ENCODE measurements at regions not wholly inside any gene's neighbourhood (a gene's known extent, or its start where the extent isn't known, plus 50 kb on each side); places are given as distances from the start of the nearest gene placed in this dataset.
"Not testable (repeated sequence)": the region's sequence is repeated elsewhere in the genome, so short reads cannot be mapped to it uniquely, and the experiment has no call there.

DNA sequence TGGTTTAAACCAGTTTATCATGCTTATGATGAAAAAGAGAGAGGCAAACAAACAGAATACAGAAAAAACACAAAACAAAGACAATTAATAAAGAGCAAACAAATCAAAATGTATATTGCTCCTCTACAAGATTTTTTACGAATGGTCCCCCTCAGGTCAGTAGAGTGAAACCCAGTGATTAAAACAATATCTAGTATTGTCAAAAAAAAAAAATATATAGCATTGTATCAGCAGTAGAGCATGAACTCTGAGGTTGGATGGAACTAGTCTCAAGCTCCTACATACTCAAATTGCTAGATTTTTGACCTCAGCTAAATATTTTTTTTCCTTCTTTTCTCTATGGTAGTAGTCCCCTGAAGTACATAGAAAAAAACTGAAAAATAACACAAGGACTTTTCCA is 290.3 kb upstream of the LUZP2 start:
- no peaks in the 10 kb centered on the region for H3K27me3 ChIP-seq (ENCODE audit: control insufficient read depth in 3 of 3, insufficient read depth in 3 of 3, low read length in 2 of 3)
- H3K9ac ChIP-seq (ENCODE audit: insufficient read depth in 1 of 2, low read length in 2 of 2): no peak overlapping the region
- no peaks in the 10 kb centered on the region for H3K36me3 ChIP-seq (ENCODE audit: control insufficient read depth in 4 of 4, insufficient read depth in 4 of 4, low read length in 4 of 4)
- H3K9me3 ChIP-seq (ENCODE audit: control insufficient read depth in 4 of 4, insufficient read depth in 3 of 4, low read length in 3 of 4): no peaks in the 10 kb centered on the region
- no peak overlapping the region for H3K27ac ChIP-seq (ENCODE audit: low read depth in 1 of 2, low read length in 1 of 2)
- no peak overlapping the region for H3K4me3 ChIP-seq
- TF ChIP-seq, protein P1, sequence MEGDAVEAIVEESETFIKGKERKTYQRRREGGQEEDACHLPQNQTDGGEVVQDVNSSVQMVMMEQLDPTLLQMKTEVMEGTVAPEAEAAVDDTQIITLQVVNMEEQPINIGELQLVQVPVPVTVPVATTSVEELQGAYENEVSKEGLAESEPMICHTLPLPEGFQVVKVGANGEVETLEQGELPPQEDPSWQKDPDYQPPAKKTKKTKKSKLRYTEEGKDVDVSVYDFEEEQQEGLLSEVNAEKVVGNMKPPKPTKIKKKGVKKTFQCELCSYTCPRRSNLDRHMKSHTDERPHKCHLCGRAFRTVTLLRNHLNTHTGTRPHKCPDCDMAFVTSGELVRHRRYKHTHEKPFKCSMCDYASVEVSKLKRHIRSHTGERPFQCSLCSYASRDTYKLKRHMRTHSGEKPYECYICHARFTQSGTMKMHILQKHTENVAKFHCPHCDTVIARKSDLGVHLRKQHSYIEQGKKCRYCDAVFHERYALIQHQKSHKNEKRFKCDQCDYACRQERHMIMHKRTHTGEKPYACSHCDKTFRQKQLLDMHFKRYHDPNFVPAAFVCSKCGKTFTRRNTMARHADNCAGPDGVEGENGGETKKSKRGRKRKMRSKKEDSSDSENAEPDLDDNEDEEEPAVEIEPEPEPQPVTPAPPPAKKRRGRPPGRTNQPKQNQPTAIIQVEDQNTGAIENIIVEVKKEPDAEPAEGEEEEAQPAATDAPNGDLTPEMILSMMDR (IDR thresholded peaks at IDR 0.05; ENCODE audit: control extremely low read depth, extremely low read depth): no peak
- no peaks in the 10 kb centered on the region for H3K4me1 ChIP-seq (ENCODE audit: control insufficient read depth in 5 of 5, insufficient read depth in 5 of 5, low read length in 5 of 5)
- ATAC-seq (ENCODE audit: insufficient read depth, low FRiP score) (no peak), DNase-seq (no peak)
- 77 to 79% methylated on average over 1 of the region's 1 CpG for WGBS, 2 donors

DNA sequence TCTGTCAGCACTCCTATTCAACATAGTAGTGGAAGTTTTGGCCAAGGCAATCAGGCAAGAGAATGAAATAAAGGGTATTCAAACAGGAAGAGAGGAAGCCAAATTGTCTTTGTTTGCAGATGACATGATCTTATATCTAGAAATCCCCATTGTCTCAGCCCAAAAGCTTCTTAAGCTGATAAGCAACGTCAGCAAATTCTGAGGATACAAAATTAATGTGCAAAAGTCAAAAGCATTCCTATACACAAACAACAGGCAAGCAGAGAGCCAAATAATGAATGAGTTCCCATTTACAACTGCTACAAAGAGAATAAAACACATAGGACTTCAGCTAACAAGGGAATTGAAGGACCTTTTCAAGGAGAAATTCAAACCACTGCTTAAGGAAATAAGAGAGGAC is 280.4 kb upstream of the LUZP2 start:
- Histone ChIP-seq H3K9me3 (ENCODE audit: control insufficient read depth in 4 of 4, insufficient read depth in 3 of 4, low read length in 3 of 4) (peaks cover 0 to 5% (median 0%) of the 10 kb centered on the region in 4 donors), H3K27me3 (ENCODE audit: control insufficient read depth in 3 of 3, insufficient read depth in 3 of 3, low read length in 2 of 3) (no peaks in the 10 kb centered on the region), H3K27ac (ENCODE audit: low read depth in 1 of 2, low read length in 1 of 2) (no peak overlapping the region), H3K36me3 (ENCODE audit: control insufficient read depth in 4 of 4, insufficient read depth in 4 of 4, low read length in 4 of 4) (no peaks in the 10 kb centered on the region), H3K4me3 (no peak overlapping the region), H3K9ac (ENCODE audit: insufficient read depth in 1 of 2, low read length in 2 of 2) (no peak overlapping the region), H3K4me1 (ENCODE audit: control insufficient read depth in 5 of 5, insufficient read depth in 5 of 5, low read length in 5 of 5) (no peaks in the 10 kb centered on the region)
- ATAC-seq (ENCODE audit: insufficient read depth, low FRiP score) (no peak), DNase-seq (no peak)
- WGBS, 2 donors: 42 to 47% methylated on average over 1 of the region's 1 CpG
- TF ChIP-seq, protein P1 (IDR thresholded peaks at IDR 0.05; ENCODE audit: control extremely low read depth, extremely low read depth): no peak

DNA sequence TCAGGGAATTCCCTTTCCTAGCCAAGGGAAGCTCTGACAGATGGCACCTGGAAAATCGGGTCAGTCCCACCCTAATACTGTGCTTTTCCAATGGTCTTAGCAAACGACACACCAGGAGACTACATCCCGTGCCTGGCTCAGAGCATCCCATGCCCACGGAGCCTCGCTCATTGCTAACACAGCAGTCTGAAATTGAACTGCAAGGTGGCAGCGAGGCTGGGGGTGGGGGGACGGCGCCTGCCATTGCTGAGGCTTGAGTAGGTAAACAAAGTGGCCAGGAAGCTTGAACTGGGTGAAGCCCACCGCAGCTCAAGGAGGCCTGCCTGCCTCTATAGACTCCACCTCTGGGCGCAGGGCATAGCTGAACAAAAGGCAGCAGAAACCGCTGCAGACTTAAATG is 279.5 kb upstream of the LUZP2 start:
- H3K27ac ChIP-seq (ENCODE audit: low read depth in 1 of 2, low read length in 1 of 2); H3K9ac ChIP-seq (ENCODE audit: insufficient read depth in 1 of 2, low read length in 2 of 2); H3K4me1 ChIP-seq (ENCODE audit: control insufficient read depth in 5 of 5, insufficient read depth in 5 of 5, low read length in 5 of 5); H3K36me3 ChIP-seq (ENCODE audit: control insufficient read depth in 4 of 4, insufficient read depth in 4 of 4, low read length in 4 of 4); H3K4me3 ChIP-seq; H3K27me3 ChIP-seq (ENCODE audit: control insufficient read depth in 3 of 3, insufficient read depth in 3 of 3, low read length in 2 of 3); ATAC-seq (ENCODE audit: insufficient read depth, low FRiP score); H3K9me3 ChIP-seq (ENCODE audit: control insufficient read depth in 4 of 4, insufficient read depth in 3 of 4, low read length in 3 of 4); DNase-seq: not testable (repeated sequence)
- WGBS, 2 donors: 87 to 92% methylated on average over 11 of the region's 11 CpGs

- H3K27me3 ChIP-seq (ENCODE audit: control insufficient read depth in 3 of 3, insufficient read depth in 3 of 3, low read length in 2 of 3): no peaks in the 10 kb centered on the region
- no peak overlapping the region for H3K27ac ChIP-seq (ENCODE audit: low read depth in 1 of 2, low read length in 1 of 2)
- TF ChIP-seq, protein P1 (IDR thresholded peaks at IDR 0.05; ENCODE audit: control extremely low read depth, extremely low read depth): no peak
- 58 to 65% methylated on average over 1 of the region's 1 CpG for WGBS, 2 donors
- H3K4me3 ChIP-seq: no peak overlapping the region
- peaks cover 0 to 2% (median 0%) of the 10 kb centered on the region in 4 donors for H3K9me3 ChIP-seq (ENCODE audit: control insufficient read depth in 4 of 4, insufficient read depth in 3 of 4, low read length in 3 of 4)
- H3K36me3 ChIP-seq (ENCODE audit: control insufficient read depth in 4 of 4, insufficient read depth in 4 of 4, low read length in 4 of 4): no peaks in the 10 kb centered on the region
- ATAC-seq (ENCODE audit: insufficient read depth, low FRiP score) (no peak), DNase-seq (peak in 2 of 3 donors; percentile 59 to 65)
- peaks cover 0 to 6% (median 0%) of the 10 kb centered on the region in 5 donors for H3K4me1 ChIP-seq (ENCODE audit: control insufficient read depth in 5 of 5, insufficient read depth in 5 of 5, low read length in 5 of 5)
- no peak overlapping the region for H3K9ac ChIP-seq (ENCODE audit: insufficient read depth in 1 of 2, low read length in 2 of 2)
Observed at GRCh38 chr11:24225501-24225900, 271.4 kb upstream of the LUZP2 start.

Measured in lung (tissue), 11 donors.